CD4-positive, alpha-beta T cell treated with Interleukin-4 for 4 hours (primary cell): ENCODE measurements at regions not wholly inside any gene's neighbourhood (a gene's known extent, or its start where the extent isn't known, plus 50 kb on each side); places are given as distances from the start of the nearest gene placed in this dataset.
"Not testable (repeated sequence)": the region's sequence is repeated elsewhere in the genome, so short reads cannot be mapped to it uniquely, and the experiment has no call there.

Experiments used
- DNase-seq: peaks from one replicate; pipeline ENCODE4 v3.0.0-alpha.2; 2020

DNA sequence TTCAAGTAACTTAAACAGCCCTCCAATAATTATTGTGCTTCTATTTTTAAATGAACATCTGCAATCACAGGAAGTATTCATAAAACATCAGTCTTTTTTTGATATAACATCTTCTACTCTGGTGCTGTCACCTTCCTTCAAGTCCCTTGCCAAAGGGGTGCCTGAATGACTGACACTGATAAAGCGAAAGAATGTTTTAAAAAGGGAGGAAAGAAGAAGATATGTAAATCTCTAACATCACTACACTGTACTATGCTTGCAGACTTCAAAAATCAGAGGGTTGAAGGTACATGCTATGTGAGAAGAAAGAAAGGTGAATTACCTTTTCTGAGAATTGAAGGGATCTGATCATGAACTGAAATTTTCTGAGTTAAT lies 253.7 kb downstream of the ZPLD1 start:
- DNase-seq = no peak

- no peak for DNase-seq
Observed at GRCh38 chr3:102691507-102691906, 256.7 kb downstream of the ZPLD1 start.

- no peak for DNase-seq
Observed at GRCh38 chr3:102699104-102699818, 264.4 kb downstream of the ZPLD1 start.

DNA sequence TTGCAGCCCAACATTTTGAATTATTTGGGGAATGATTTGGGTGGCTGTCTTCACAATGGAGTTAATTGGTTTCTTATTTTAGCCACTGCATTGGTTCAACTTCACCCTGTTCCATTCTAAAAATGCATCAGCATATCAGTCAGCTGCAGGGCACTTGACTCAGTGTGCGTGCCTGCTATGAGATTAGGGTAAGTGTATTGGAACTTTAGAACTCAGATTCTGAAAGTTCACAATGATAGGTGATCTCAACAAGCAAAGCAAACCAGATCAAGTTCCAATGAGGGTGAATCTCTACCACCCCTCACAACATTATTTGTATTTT lies 265.0 kb downstream of the ZPLD1 start:
- DNase-seq = no peak

GRCh38 chr3:102712896-102713295 lies 278.1 kb downstream of the ZPLD1 start:
- no peak for DNase-seq

DNA sequence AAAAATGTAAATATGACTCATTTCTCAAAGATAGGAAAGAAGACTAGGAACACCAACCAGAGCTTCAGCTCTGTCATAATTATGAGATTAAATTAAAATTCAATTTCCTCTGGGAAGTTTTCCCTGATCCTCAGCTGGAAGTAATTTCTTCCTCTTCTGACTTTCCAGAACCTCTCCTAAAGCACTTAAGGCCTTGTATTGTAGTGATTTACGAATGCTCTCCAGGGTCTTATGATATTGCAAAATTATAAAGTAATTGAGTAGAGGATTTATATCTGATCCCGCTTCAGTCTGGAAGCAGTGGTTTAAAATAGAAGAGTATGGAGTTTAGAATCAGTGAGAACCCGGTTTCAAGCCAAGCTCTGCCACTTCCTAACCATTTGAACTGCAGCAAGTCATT lies 279.8 kb downstream of the ZPLD1 start:
- no peak for DNase-seq

GRCh38 chr3:102715030-102715697 lies 280.3 kb downstream of the ZPLD1 start:
- DNase-seq = no peak

DNA sequence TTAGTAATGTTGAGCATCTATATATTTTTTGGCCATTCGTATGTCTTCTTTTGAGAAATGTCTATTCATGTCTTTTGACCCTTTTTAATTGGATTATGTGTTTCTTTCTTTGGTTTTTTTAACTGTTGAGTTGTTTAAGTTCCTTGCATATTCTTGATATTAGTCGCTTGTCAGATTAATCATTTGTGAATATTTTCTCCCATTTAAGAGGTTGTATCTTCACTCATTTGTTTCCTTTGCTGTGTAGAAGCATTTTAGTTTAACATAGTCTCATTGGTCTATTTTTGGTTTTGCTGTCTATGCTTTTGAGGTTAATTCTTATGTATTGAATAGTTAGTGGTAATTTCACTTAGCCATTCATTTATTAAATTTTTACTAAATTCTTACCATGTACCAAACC lies 283.8 kb downstream of the ZPLD1 start:
- DNase-seq = no peak

- no peak for DNase-seq
Observed at GRCh38 chr3:102722317-102722716, 287.5 kb downstream of the ZPLD1 start.

- no peak for DNase-seq
Observed at GRCh38 chr3:102727340-102727739, 292.5 kb downstream of the ZPLD1 start.

GRCh38 chr3:102732581-102732980 lies 297.8 kb downstream of the ZPLD1 start:
- not testable (repeated sequence) for DNase-seq

DNA sequence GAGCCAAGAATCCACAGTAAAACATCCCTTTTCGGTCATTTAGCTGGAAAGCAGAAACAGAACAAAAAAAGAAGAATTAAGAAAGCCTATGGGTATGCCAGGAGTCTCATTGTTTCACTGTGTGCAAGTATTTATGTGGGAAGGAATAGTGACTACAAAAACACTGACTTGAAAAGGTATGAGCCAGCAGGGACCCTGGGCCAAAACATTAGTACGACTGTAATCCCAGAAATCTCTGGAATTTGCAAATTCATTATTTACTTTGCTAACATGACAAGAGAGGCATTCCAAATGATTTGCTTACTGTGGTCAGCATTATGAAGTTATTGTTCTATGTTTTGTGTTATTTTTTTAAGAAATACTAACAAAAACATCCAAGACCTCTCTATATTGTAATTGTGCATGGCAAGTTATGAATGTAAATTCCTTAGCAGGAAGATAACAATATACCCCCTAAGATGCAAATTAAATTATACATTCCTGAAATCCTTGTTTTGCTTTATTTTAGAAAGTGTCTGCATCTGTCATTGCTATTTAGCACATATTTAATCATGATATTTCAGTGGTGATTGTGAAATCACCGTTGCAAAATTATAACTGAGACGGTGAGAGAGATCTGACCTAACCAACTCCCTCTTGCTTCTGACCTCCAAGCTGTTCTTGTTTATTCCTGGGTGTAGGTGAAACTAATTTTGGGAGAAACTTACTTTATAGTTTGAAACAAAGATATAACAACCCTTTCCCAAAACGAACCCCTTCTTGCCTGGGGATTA lies 299.2 kb downstream of the ZPLD1 start:
- no peak for DNase-seq

DNA sequence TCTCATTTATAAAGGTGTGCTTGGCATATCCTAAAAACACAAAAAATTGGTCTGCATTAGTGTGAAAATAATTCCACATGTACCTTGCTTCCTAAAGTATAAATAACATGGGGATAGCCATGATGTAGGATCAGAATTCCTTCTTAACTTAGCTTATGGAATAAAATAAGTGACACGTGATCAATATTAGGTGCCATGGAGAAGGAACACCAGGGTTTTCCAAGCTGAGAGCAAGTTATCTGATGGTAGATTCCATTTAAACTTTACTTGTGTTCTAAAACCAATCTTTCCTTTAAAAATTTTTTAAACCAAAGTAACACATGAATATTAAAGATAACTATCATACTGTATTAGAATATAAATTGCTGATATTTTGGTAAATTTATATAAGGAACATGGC lies 300.5 kb downstream of the ZPLD1 start:
- DNase-seq = no peak

- no peak for DNase-seq
Observed at GRCh38 chr3:102736288-102736974, 301.6 kb downstream of the ZPLD1 start.

- DNase-seq = no peak
Observed at GRCh38 chr3:102736975-102737304, 302.1 kb downstream of the ZPLD1 start.

DNA sequence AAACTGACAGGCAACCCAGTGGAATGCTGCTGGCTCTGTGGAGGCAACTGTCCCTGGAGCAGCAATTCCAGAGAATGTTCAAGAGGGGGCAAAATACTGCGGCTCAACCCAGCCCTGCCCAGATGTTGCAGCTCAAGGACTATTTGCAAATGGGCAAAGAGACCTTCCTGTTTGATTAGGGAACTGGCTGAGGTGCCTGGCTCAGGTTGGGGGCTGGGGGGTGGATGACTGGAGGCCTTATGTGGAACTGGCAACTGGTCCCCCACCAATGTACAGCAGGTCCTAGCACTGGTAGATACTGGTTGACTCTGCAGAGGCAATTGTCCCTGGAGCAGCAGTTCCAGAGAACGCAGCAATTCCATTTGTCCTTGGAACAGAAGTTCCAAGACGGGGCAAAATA lies 302.5 kb downstream of the ZPLD1 start:
- no peak for DNase-seq

DNA sequence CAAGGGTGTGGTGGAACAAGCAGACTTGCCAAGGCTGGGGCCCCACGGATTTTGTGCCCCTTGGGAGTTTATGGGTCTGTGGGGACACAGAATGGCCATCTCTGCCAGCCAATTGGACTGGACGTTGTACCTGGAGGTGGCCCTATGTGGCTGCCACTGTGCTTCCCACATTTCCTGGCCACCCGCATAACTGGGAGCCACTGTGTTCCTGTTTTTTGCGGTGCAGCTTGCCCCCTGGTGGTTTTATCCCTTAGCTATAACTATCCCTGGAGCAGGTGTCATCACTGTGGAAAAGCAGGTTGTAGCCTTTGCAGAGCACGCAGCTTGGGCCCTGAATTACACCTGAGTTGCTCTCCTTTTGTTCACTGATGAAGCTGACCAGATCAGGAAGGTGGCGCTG lies 306.3 kb downstream of the ZPLD1 start:
- no peak for DNase-seq

GRCh38 chr3:102741694-102742093 lies 306.9 kb downstream of the ZPLD1 start:
- DNase-seq = no peak

- DNase-seq = no peak
Observed at GRCh38 chr3:102745881-102746280, 311.1 kb downstream of the ZPLD1 start.

GRCh38 chr3:102747611-102748010 lies 312.8 kb downstream of the ZPLD1 start:
- no peak for DNase-seq

GRCh38 chr3:102748646-102749045 lies 313.8 kb downstream of the ZPLD1 start:
- DNase-seq = no peak

DNA sequence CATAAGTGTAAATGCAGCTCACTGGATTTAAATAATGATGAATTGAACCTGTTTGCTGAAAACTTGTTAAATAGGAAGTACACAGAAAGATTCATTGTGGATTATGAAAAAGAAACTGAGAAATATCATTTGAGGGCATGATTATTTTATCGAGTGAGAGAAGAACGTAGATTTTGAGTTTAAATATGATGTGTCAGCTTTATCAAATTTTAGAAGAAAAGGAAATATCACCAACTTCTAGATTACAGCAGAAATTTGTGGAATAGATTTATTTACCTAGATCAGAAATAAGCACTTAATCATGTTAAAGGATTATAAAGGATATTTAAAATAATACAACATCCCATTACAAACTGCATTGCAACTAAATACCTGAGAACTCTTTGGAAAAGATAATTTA lies 315.5 kb downstream of the ZPLD1 start:
- DNase-seq = no peak

DNA sequence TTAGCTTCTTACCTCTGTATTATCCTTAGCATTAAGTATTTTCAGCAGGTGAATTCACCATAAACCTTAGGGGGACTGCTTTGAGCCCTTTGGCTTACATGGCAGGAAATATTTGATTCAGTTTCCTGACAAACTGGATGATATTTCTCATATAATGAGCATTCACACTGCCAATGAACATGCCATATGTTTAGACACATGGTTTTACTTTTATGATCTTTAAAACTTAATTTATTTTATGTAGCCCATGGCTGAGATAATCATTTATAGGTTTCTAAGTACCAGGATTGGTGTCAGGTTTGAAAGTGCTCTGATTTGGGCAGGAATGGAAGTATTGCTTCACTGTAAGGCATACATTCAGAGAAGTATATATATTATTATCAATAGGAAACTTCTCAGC lies 319.1 kb downstream of the ZPLD1 start:
- no peak for DNase-seq

DNA sequence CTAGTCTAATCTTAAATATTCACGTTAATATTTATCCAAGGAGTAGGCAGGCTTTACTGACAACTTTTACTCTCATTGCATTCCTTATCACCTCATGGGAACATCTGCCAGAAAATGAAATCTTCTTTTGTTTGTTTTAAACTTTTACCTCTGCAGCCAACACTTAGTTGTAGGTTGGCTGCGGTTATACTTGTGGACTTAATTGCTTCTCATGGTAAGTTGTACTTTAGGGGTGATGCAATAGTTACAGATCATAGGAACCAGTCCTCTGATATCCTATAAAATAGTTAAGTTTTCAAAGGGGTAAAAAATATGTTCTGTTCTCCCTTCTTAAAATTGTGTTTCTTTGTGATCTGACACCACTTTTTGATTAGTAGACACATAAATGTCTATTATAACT lies 321.9 kb downstream of the ZPLD1 start:
- DNase-seq = no peak
